ENCODE measurements at regions not wholly inside any gene's neighbourhood (a gene's known extent, or its start where the extent isn't known, plus 50 kb on each side); places are given as distances from the start of the nearest gene placed in this dataset.

GRCh38 chr16:47946092-47946491 is 209.7 kb downstream of the ABCC12 start:
- H3K4me1 ChIP-seq (replicated peaks in 1 of 4; ENCODE audit: control insufficient read depth in 3 of 4, insufficient read depth in 4 of 4, low read length in 3 of 4): no peaks in the 10 kb centered on the region; a peak in 1 of 7 replicates
- H3K18ac ChIP-seq (ENCODE audit: extremely low read depth, low read length): no peak overlapping the region
- no peak overlapping the region for H3K9ac ChIP-seq (replicated peaks in 1 of 4; ENCODE audit: extremely low read depth in 1 of 4, low read depth in 3 of 4, low read length in 3 of 4)
- no peak overlapping the region for H3K27ac ChIP-seq (ENCODE audit: low read depth, low read length)
- no peaks in the 10 kb centered on the region for H3K27me3 ChIP-seq (replicated peaks in 1 of 4; ENCODE audit: control insufficient read depth in 3 of 4, extremely low read depth in 1 of 4, insufficient read depth in 3 of 4, low read length in 3 of 4)
- no peaks in the 10 kb centered on the region for H3K79me1 ChIP-seq (ENCODE audit: low read depth, low read length)
- no peak overlapping the region for H2AK5ac ChIP-seq (ENCODE audit: low read depth, low read length)
- no peak overlapping the region for H2BK12ac ChIP-seq (ENCODE audit: low read depth, low read length)
- POLR2A ChIA-PET (ENCODE audit: partially characterized antibody): no interaction called here
- DNase-seq (ENCODE audit: low read depth in 1 of 2, low spot score in 2 of 2): no peak
- H4K8ac ChIP-seq (ENCODE audit: extremely low read depth, insufficient read depth, low read length): no peak overlapping the region
- no peaks in the 10 kb centered on the region for H4K20me1 ChIP-seq (replicated peaks in 1 of 2; ENCODE audit: control insufficient read depth in 1 of 2, insufficient read depth in 2 of 2, low read length in 2 of 2)
- FAIRE-seq: no peak
- H3K4me2 ChIP-seq (ENCODE audit: insufficient read depth in 1 of 2, low read depth in 2 of 2, low read length in 2 of 2): no peak overlapping the region
- H2BK20ac ChIP-seq (ENCODE audit: low read length): no peak overlapping the region
- no peak overlapping the region for H4K5ac ChIP-seq (ENCODE audit: insufficient read length, low read depth, low read length)
- H3K23ac ChIP-seq (ENCODE audit: insufficient read length): no peak overlapping the region
- no peak overlapping the region for H2BK15ac ChIP-seq (ENCODE audit: low read length)
- CTCF ChIA-PET (ENCODE audit: partially characterized antibody): no interaction called here
- H3K4me3 ChIP-seq (ENCODE audit: extremely low read depth in 1 of 4, insufficient read depth in 2 of 4, low read depth in 3 of 4, low read length in 4 of 4): no peak overlapping the region
- H2BK5ac ChIP-seq (ENCODE audit: low read depth, low read length): no peak overlapping the region
- H2BK120ac ChIP-seq (replicated peaks; ENCODE audit: low read depth, low read length): no peak overlapping the region
- H4K91ac ChIP-seq (replicated peaks; ENCODE audit: insufficient read length, low read length): no peak overlapping the region
- H3K23me2 ChIP-seq (ENCODE audit: low read depth, low read length): no peaks in the 10 kb centered on the region
- H3K36me3 ChIP-seq (ENCODE audit: control insufficient read depth in 2 of 4, insufficient read depth in 4 of 4, low read length in 3 of 4): no peaks in the 10 kb centered on the region
- no peak overlapping the region for H2AFZ ChIP-seq (ENCODE audit: low read length)
- no peaks in the 10 kb centered on the region for H3K9me3 ChIP-seq (ENCODE audit: insufficient read depth in 2 of 2, low read depth in 1 of 2, low read length in 1 of 2)
- no peak overlapping the region for H3K56ac ChIP-seq (replicated peaks; ENCODE audit: insufficient read length, low read depth, low read length)
- H3K4ac ChIP-seq (replicated peaks; ENCODE audit: insufficient read length, low read depth, low read length): no peak overlapping the region
- 86% methylated on average over 13 of the region's 13 CpGs; no CpG with 5 or more reads in 1 of the 2 experiments for WGBS, 2 experiments (ENCODE audit: extremely low coverage in 1 of 2, insufficient coverage in 1 of 2, insufficient read length in 1 of 2, insufficient replicate concordance in 2 of 2, low coverage in 1 of 2, low lambda C conversion rate in 2 of 2, missing lambda C conversion rate in 1 of 2)
- H3K79me2 ChIP-seq (ENCODE audit: control insufficient read depth in 1 of 2, insufficient read depth in 2 of 2, low read length in 2 of 2): no peaks in the 10 kb centered on the region
- no peak overlapping the region for H3K14ac ChIP-seq (ENCODE audit: insufficient read length)
- TF ChIP-seq KDM5A (IDR thresholded peaks at IDR 0.05; ENCODE audit: low read length) (no peak), SP2 (IDR thresholded peaks at IDR 0.05; ENCODE audit: low read length) (no peak), BRCA1 (IDR thresholded peaks at IDR 0.05; ENCODE audit: low read depth, low read length) (no peak), SUZ12 (IDR thresholded peaks at IDR 0.05; ENCODE audit: low read length) (no peak), MAX (IDR thresholded peaks at IDR 0.05) (no peak), SIN3A (conservative IDR thresholded peaks at IDR 0.05 in 1 of 2, IDR thresholded peaks at IDR 0.05 in 1 of 2; ENCODE audit: low read depth in 1 of 2, low read length in 2 of 2) (no peak)
